ENCODE measurements at regions not wholly inside any gene's neighbourhood (a gene's known extent, or its start where the extent isn't known, plus 50 kb on each side); places are given as distances from the start of the nearest gene placed in this dataset.

DNA sequence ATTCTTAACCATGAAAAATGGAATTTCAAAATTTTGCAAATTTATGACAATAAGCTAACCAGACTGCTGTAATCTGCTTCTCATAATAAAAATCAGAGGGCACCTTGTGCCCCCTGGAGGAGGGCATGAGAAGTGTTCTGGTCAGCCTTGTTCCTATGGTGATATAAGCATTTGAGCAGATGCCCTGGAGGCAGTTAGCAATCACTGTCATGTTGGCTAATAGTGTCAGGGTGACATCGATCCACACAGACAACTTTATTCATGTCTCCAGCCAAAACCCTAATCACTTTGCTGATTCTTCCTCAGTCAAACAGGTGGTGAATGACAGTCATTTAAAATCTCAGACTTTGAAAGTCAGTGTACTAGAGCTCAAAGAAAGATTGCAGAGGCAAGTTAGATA, 943.0 kb downstream of the GALC start:
- TF ChIP-seq, protein P1, sequence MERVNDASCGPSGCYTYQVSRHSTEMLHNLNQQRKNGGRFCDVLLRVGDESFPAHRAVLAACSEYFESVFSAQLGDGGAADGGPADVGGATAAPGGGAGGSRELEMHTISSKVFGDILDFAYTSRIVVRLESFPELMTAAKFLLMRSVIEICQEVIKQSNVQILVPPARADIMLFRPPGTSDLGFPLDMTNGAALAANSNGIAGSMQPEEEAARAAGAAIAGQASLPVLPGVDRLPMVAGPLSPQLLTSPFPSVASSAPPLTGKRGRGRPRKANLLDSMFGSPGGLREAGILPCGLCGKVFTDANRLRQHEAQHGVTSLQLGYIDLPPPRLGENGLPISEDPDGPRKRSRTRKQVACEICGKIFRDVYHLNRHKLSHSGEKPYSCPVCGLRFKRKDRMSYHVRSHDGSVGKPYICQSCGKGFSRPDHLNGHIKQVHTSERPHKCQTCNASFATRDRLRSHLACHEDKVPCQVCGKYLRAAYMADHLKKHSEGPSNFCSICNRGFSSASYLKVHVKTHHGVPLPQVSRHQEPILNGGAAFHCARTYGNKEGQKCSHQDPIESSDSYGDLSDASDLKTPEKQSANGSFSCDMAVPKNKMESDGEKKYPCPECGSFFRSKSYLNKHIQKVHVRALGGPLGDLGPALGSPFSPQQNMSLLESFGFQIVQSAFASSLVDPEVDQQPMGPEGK (CRISPR knock-in tag; IDR thresholded peaks at IDR 0.05), result no peak
- TF ChIP-seq, protein P2, sequence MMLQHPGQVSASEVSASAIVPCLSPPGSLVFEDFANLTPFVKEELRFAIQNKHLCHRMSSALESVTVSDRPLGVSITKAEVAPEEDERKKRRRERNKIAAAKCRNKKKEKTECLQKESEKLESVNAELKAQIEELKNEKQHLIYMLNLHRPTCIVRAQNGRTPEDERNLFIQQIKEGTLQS (CRISPR knock-in tag; IDR thresholded peaks at IDR 0.05), result no peak
- TF ChIP-seq RFX5 (IDR thresholded peaks at IDR 0.05; ENCODE audit: low read depth, low read length) (no peak), KLF9 (CRISPR knock-in tag; IDR thresholded peaks at IDR 0.05; ENCODE audit: low read depth) (no peak)
- TF ChIP-seq, protein P3, sequence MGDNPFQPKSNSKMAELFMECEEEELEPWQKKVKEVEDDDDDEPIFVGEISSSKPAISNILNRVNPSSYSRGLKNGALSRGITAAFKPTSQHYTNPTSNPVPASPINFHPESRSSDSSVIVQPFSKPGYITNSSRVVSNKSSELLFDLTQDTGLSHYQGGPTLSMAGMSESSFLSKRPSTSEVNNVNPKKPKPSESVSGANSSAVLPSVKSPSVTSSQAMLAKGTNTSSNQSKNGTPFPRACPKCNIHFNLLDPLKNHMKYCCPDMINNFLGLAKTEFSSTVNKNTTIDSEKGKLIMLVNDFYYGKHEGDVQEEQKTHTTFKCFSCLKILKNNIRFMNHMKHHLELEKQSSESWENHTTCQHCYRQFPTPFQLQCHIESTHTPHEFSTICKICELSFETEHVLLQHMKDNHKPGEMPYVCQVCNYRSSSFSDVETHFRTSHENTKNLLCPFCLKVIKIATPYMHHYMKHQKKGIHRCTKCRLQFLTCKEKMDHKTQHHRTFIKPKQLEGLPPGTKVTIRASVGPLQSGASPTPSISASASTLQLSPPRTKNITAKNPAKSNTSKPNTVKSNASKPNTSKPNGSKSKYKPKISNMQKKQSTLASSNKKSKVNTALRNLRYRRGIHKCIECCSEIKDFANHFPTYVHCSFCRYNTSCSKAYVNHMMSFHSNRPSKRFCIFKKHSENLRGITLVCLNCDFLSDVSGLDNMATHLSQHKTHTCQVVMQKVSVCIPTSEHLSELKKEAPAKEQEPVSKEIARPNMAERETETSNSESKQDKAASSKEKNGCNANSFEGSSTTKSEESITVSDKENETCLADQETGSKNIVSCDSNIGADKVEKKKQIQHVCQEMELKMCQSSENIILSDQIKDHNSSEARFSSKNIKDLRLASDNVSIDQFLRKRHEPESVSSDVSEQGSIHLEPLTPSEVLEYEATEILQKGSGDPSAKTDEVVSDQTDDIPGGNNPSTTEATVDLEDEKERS (CRISPR knock-in tag; IDR thresholded peaks at IDR 0.05), result no peak
